H7 (cell line): ENCODE measurements at regions not wholly inside any gene's neighbourhood (a gene's known extent, or its start where the extent isn't known, plus 50 kb on each side); places are given as distances from the start of the nearest gene placed in this dataset.
A peak's percentile ranks its signal among the peaks of the same experiment; 100 is the strongest.
"Not testable (repeated sequence)": the region's sequence is repeated elsewhere in the genome, so short reads cannot be mapped to it uniquely, and the experiment has no call there.

Experiments
- DNase-seq: peaks from one replicate; pipeline ENCODE4 v3.0.0; 2012
- H3K27me3 ChIP-seq: 2 replicates; pipeline ENCODE4 v1.6.0; 2011; ENCODE audit warnings: mild to moderate bottlenecking, low read length; ENCODE audit not compliant: control insufficient read depth, insufficient read depth
- H3K36me3 ChIP-seq: replicated peaks from 2 replicates; pipeline ENCODE4 v1.5.1; 2011; ENCODE audit warnings: low read length; ENCODE audit not compliant: control insufficient read depth, insufficient read depth
- H3K4me3 ChIP-seq: 2 replicates; pipeline ENCODE4 v1.5.1; 2011; ENCODE audit warnings: low read depth, mild to moderate bottlenecking, control low read depth, low read length, moderate library complexity; ENCODE audit not compliant: insufficient read depth

- no peaks in the 10 kb centered on the region for H3K36me3 ChIP-seq
- no peak overlapping the region for H3K4me3 ChIP-seq
- no peak for DNase-seq
- no peaks in the 10 kb centered on the region; the same call in 1 of the 2 replicates for H3K27me3 ChIP-seq
These were observed 631.6 kb upstream of the CAMK1G start for GRCh38 chr1:208951908-208952307.

GRCh38 chr1:208962867-208963266 is 620.6 kb upstream of the CAMK1G start:
- no peak for DNase-seq
- Histone ChIP-seq H3K27me3 (no peaks in the 10 kb centered on the region), H3K4me3 (no peak overlapping the region), H3K36me3 (no peaks in the 10 kb centered on the region)

GRCh38 chr1:208965351-208965750 is 618.2 kb upstream of the CAMK1G start:
- Histone ChIP-seq H3K27me3 (no peaks in the 10 kb centered on the region), H3K36me3 (no peaks in the 10 kb centered on the region)
- DNase-seq: no peak

GRCh38 chr1:208967334-208967733 is 616.2 kb upstream of the CAMK1G start:
- no peak overlapping the region for H3K4me3 ChIP-seq
- no peaks in the 10 kb centered on the region for H3K36me3 ChIP-seq
- no peaks in the 10 kb centered on the region for H3K27me3 ChIP-seq
- DNase-seq: no peak

More at GRCh38 chr1:208965351-208965750, 618.2 kb upstream of the CAMK1G start:
- H3K4me3 ChIP-seq: no peak overlapping the region

GRCh38 chr1:208974717-208975116 is 608.8 kb upstream of the CAMK1G start:
- Histone ChIP-seq H3K4me3 (no peak overlapping the region), H3K27me3 (no peaks in the 10 kb centered on the region), H3K36me3 (no peaks in the 10 kb centered on the region)
- DNase-seq: no peak

GRCh38 chr1:208975456-208975855 is 608.1 kb upstream of the CAMK1G start:
- H3K4me3 ChIP-seq: no peak overlapping the region
- H3K27me3 ChIP-seq: no peaks in the 10 kb centered on the region
- no peaks in the 10 kb centered on the region for H3K36me3 ChIP-seq
- DNase-seq: no peak

GRCh38 chr1:208977012-208977411 is 606.5 kb upstream of the CAMK1G start:
- no peak for DNase-seq
- Histone ChIP-seq H3K4me3 (no peak overlapping the region), H3K36me3 (no peaks in the 10 kb centered on the region), H3K27me3 (no peaks in the 10 kb centered on the region)

GRCh38 chr1:208977638-208978256 is 605.8 kb upstream of the CAMK1G start:
- no peaks in the 10 kb centered on the region for H3K36me3 ChIP-seq
- no peak for DNase-seq
- H3K27me3 ChIP-seq: no peaks in the 10 kb centered on the region
- no peak overlapping the region for H3K4me3 ChIP-seq

- no peak for DNase-seq
- Histone ChIP-seq H3K4me3 (no peak overlapping the region), H3K36me3 (no peaks in the 10 kb centered on the region), H3K27me3 (no peaks in the 10 kb centered on the region)
These were observed 603.7 kb upstream of the CAMK1G start for GRCh38 chr1:208979776-208980175.

GRCh38 chr1:208980605-208981004 is 602.9 kb upstream of the CAMK1G start:
- no peak for DNase-seq
- no peak overlapping the region for H3K4me3 ChIP-seq
- H3K36me3 ChIP-seq: no peaks in the 10 kb centered on the region
- H3K27me3 ChIP-seq: no peaks in the 10 kb centered on the region

GRCh38 chr1:208985231-208985630 is 598.3 kb upstream of the CAMK1G start:
- Histone ChIP-seq H3K27me3 (no peaks in the 10 kb centered on the region), H3K36me3 (no peaks in the 10 kb centered on the region), H3K4me3 (no peak overlapping the region)
- DNase-seq: no peak

GRCh38 chr1:208988811-208989222 is 594.7 kb upstream of the CAMK1G start:
- no peak for DNase-seq
- no peaks in the 10 kb centered on the region for H3K36me3 ChIP-seq
- H3K4me3 ChIP-seq: no peak overlapping the region
- H3K27me3 ChIP-seq: no peaks in the 10 kb centered on the region

GRCh38 chr1:208990456-208990855 is 593.1 kb upstream of the CAMK1G start:
- no peaks in the 10 kb centered on the region for H3K36me3 ChIP-seq
- H3K4me3 ChIP-seq: no peak overlapping the region
- H3K27me3 ChIP-seq: no peaks in the 10 kb centered on the region
- DNase-seq: no peak

- H3K36me3 ChIP-seq, DNase-seq, H3K4me3 ChIP-seq, H3K27me3 ChIP-seq: not testable (repeated sequence)
These were observed 586.5 kb upstream of the CAMK1G start for GRCh38 chr1:208997053-208997452.

GRCh38 chr1:208997726-208998312 is 585.7 kb upstream of the CAMK1G start:
- DNase-seq: peak; percentile 50
- no peaks in the 10 kb centered on the region for H3K36me3 ChIP-seq
- H3K4me3 ChIP-seq: no peak overlapping the region
- H3K27me3 ChIP-seq: no peaks in the 10 kb centered on the region
